ENCODE measurements at regions not wholly inside any gene's neighbourhood (a gene's known extent, or its start where the extent isn't known, plus 50 kb on each side); places are given as distances from the start of the nearest gene placed in this dataset.

DNA sequence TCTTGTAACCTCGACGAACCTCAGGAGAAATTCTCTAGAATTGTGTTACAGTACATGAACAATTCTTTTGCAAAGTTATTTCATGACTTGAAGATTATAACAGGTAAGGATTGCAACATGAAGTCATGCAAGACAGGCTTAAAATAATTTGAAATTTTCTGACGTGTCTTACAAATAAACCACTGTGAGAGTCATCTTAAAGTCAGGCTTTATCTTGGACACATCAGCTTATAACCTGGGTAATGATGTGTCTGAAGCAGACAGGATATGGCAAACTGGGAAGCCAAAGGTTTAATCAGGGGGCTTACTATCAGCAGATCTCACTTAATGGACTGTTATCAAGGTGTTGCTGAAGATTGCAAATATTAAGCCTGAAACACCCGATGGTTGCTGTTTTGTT is 407.8 kb downstream of the KLF5 start:
- TF ChIP-seq, protein P1, sequence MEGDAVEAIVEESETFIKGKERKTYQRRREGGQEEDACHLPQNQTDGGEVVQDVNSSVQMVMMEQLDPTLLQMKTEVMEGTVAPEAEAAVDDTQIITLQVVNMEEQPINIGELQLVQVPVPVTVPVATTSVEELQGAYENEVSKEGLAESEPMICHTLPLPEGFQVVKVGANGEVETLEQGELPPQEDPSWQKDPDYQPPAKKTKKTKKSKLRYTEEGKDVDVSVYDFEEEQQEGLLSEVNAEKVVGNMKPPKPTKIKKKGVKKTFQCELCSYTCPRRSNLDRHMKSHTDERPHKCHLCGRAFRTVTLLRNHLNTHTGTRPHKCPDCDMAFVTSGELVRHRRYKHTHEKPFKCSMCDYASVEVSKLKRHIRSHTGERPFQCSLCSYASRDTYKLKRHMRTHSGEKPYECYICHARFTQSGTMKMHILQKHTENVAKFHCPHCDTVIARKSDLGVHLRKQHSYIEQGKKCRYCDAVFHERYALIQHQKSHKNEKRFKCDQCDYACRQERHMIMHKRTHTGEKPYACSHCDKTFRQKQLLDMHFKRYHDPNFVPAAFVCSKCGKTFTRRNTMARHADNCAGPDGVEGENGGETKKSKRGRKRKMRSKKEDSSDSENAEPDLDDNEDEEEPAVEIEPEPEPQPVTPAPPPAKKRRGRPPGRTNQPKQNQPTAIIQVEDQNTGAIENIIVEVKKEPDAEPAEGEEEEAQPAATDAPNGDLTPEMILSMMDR (IDR thresholded peaks at IDR 0.05; ENCODE audit: insufficient read depth, low read length, poor library complexity, severe bottlenecking), result no peak

DNA sequence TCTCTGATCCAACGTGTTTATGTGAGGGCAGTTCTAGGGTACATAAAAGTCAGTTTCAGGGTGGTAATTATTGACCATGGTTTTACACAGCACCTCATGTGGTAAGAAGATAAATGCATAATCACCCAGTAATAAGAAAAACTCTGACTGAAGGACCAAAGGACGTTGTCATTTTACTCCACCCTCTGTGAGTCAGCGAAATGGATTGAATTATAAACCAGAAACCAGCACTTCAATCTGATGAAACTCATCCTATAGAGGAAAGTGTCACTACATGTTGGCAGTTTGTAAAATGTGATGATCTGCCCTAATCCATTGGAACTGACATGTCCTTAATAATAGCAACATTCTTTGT is 406.8 kb downstream of the KLF5 start:
- H3K27me3 ChIP-seq (ENCODE audit: control insufficient read depth, insufficient read depth, low read length), result no peaks in the 10 kb centered on the region
- H3K36me3 ChIP-seq (ENCODE audit: control insufficient read depth, insufficient read depth, low read length), result no peaks in the 10 kb centered on the region
- peak; percentile 23 for DNase-seq (ENCODE audit: low read depth)
- TF ChIP-seq, protein P1 (IDR thresholded peaks at IDR 0.05; ENCODE audit: insufficient read depth, low read length, poor library complexity, severe bottlenecking), result no peak
- H3K4me3 ChIP-seq (ENCODE audit: low read depth, low read length), result no peak overlapping the region

More for the DNA sequence above, 407.8 kb downstream of the KLF5 start:
- no peak for DNase-seq (ENCODE audit: low read depth)
- no peaks in the 10 kb centered on the region for H3K36me3 ChIP-seq (ENCODE audit: control insufficient read depth, insufficient read depth, low read length)
- no peak overlapping the region for H3K4me3 ChIP-seq (ENCODE audit: low read depth, low read length)
- no peaks in the 10 kb centered on the region for H3K27me3 ChIP-seq (ENCODE audit: control insufficient read depth, insufficient read depth, low read length)

DNA sequence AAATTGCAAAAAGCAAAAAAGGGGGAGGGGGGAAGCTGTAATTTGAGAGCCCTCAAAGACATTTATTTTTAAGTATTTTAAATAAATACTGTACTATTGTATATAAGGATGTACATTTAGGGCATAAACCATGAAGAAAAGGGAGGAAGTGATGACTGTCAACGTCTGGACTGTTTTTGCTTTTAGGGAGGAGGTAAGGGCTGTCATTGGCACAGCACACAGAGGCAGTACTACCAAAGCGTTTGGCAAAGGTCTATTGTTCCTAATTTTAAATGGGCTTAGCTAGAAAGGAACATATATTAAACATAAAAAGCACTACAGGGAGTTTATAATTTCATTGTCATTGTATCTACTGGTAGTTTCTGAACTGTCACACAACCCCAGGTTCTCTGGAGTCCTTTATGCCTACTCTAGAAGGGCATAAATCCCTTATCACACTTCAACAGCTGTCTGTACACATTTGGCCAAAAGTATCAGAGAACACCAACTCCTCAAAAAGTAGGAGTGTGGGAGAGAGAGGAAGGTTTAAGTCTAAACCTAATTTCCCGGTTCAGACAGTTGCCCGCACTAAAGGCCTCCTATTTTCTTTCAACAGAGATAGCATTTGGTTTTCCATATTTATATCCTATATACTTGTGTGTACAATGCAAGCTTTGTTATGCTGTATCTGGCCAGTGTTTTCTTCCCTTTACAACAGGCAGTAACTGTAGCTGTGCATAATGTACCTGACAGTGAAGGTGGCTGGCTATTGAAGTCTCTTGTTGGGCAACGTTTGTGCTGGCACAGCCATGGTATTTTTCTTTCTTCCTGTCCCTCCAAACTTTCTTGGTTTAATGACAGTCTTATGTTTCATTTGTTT is 406.2 kb downstream of the KLF5 start:
- Histone ChIP-seq H3K27me3 (ENCODE audit: control insufficient read depth, insufficient read depth, low read length) (no peaks in the 10 kb centered on the region), H3K36me3 (ENCODE audit: control insufficient read depth, insufficient read depth, low read length) (no peaks in the 10 kb centered on the region), H3K4me3 (ENCODE audit: low read depth, low read length) (no peak overlapping the region)
- no peak for DNase-seq (ENCODE audit: low read depth)
- TF ChIP-seq, protein P1 (IDR thresholded peaks at IDR 0.05; ENCODE audit: insufficient read depth, low read length, poor library complexity, severe bottlenecking), result no peak

DNA sequence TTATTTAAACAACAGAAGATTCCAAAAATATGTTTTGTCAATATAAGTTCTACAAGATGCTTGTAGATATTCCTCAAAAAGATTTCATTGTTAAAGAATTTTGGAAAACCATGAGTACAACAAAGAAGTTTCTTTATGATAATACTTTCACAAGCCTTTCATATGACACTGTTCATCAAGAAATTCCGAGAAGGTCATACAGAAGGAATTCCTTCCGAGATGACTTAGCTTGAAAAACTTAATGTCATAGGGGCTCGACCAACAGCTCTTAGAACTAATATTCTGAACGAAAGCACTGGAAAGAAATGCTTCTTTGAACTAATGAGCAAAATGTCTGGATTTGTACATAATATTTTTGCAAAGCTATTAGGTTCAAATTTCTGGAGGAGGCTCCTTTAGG is 403.4 kb downstream of the KLF5 start:
- Histone ChIP-seq H3K4me3 (ENCODE audit: low read depth, low read length) (no peak overlapping the region), H3K27me3 (ENCODE audit: control insufficient read depth, insufficient read depth, low read length) (no peaks in the 10 kb centered on the region), H3K36me3 (ENCODE audit: control insufficient read depth, insufficient read depth, low read length) (no peaks in the 10 kb centered on the region)
- TF ChIP-seq, protein P1 (IDR thresholded peaks at IDR 0.05; ENCODE audit: insufficient read depth, low read length, poor library complexity, severe bottlenecking), result no peak
- DNase-seq (ENCODE audit: low read depth), result no peak

DNA sequence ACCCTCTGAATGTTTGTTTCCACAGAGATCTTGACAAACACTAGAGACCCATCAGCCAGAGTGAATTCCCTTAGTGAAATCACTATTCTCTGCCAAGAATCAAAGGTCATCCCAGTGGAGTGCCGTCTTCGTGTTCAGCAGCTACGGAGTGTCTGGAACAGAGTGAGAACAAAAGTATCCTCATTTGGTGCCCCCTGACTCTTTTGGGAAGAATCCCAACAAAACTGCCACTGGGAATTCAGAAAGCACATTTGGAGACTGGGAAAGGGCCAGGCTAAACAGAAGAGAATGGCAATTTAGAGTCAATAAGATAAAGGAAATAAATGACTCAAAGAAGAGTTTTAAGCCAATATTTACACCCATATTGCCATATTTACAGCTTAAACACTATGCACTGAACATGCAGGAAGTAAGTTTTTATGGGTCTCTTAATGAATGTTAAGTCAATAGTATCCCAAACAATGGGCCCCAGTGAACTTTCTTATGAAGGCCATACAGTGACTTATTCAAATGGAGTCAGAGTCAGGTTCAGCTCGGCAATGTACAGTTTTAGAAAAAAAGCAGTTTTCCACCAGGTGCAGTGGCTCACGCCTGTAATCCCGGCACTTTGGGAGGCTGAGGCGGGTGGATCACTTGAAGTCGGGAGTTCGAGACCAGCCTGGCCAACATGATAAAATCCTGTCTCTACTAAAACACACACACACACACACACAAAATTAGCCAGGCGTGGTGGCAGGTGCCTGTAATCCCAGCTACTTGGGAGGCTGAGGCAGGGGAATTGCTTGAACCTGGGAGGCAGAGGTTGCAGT is 392.6 kb downstream of the KLF5 start:
- TF ChIP-seq, protein P1 (IDR thresholded peaks at IDR 0.05; ENCODE audit: insufficient read depth, low read length, poor library complexity, severe bottlenecking), result no peak
- no peaks in the 10 kb centered on the region for H3K27me3 ChIP-seq (ENCODE audit: control insufficient read depth, insufficient read depth, low read length)
- DNase-seq (ENCODE audit: low read depth), result no peak
- H3K36me3 ChIP-seq (ENCODE audit: control insufficient read depth, insufficient read depth, low read length), result no peaks in the 10 kb centered on the region
- H3K4me3 ChIP-seq (ENCODE audit: low read depth, low read length), result no peak overlapping the region

Measured in kidney epithelial cell (primary cell).